Breast epithelium (tissue), 3 donors: ENCODE measurements at regions not wholly inside any gene's neighbourhood (a gene's known extent, or its start where the extent isn't known, plus 50 kb on each side); places are given as distances from the start of the nearest gene placed in this dataset.

Experiments used
- POLR2A ChIP-seq: fragments of 450-650 bp; IDR thresholded peaks from one replicate; pipeline ENCODE4 v1.6.1; 2016; ENCODE audit warnings: antibody characterized with exemption, mild to moderate bottlenecking, moderate library complexity
- POLR2AphosphoS5 ChIP-seq, 3 donors: sonication (generic); formaldehyde crosslinking; IDR thresholded peaks; one replicate each; pipeline ENCODE4 v1.6.1; 2017; ENCODE audit warnings: antibody characterized with exemption in 3 of 3
- TF ChIP-seq, protein P1 (sequence below), 3 donors: fragments of 450-650 bp; IDR thresholded peaks; one replicate each; pipeline ENCODE4 v1.5.1; 2016 to 2017; ENCODE audit warnings: antibody characterized with exemption in 3 of 3, mild to moderate bottlenecking in 3 of 3, moderate library complexity in 3 of 3

DNA sequence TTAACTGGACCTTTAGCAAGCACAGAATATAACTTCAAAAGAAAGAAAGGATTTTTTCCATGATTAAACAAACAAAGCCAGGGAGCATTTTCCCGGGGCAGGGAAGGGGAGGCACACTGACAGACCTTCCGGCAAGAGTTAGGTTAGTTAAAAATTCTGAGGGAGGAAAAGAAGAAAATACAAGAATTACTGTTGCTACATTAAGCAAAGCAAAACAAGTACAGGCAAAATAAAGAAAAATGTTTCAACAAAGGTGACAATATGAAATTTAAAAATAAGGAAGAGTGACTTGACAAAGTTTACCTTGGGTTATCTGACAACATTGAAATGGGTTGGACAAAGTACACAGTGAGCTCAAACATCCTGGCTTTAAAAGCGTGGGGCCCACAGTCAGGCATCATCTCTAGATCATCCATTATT is 51.5 kb downstream of the KLF12 start:
- no peak for TF ChIP-seq POLR2AphosphoS5 (IDR thresholded peaks at IDR 0.05)
- no peak for TF ChIP-seq POLR2A
- TF ChIP-seq, protein P1, sequence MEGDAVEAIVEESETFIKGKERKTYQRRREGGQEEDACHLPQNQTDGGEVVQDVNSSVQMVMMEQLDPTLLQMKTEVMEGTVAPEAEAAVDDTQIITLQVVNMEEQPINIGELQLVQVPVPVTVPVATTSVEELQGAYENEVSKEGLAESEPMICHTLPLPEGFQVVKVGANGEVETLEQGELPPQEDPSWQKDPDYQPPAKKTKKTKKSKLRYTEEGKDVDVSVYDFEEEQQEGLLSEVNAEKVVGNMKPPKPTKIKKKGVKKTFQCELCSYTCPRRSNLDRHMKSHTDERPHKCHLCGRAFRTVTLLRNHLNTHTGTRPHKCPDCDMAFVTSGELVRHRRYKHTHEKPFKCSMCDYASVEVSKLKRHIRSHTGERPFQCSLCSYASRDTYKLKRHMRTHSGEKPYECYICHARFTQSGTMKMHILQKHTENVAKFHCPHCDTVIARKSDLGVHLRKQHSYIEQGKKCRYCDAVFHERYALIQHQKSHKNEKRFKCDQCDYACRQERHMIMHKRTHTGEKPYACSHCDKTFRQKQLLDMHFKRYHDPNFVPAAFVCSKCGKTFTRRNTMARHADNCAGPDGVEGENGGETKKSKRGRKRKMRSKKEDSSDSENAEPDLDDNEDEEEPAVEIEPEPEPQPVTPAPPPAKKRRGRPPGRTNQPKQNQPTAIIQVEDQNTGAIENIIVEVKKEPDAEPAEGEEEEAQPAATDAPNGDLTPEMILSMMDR (IDR thresholded peaks at IDR 0.05) = no peak
